ENCODE measurements at regions not wholly inside any gene's neighbourhood (a gene's known extent, or its start where the extent isn't known, plus 50 kb on each side); places are given as distances from the start of the nearest gene placed in this dataset.

DNA sequence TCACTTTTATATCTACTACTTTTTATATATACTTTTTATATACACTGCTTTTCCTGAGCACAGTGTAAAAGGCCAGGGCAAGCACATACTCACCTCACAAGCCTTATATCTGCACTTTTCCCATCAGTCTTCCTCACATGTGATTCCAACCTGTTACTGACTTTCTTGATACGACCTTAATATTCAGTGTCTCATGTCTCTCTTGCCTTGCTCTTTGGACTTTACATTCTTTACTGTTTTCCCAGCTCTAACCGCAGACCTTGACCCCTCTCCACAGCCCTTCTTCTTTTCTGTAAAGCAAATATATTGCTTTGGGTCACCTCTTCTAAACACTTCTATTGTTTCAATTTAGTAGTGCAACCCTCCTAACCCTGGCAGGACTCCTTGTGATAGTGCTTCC, 353.1 kb upstream of the ANO5 start:
- Histone ChIP-seq H3K4me3 (no peak overlapping the region), H3K27me3 (no peaks in the 10 kb centered on the region), H3K9me3 (no peaks in the 10 kb centered on the region), H3K27ac (no peak overlapping the region), H3K4me1 (no peaks in the 10 kb centered on the region), H3K36me3 (no peaks in the 10 kb centered on the region)
- DNase-seq (no peak), ATAC-seq (no peak)
- TF ChIP-seq POLR2A (IDR thresholded peaks at IDR 0.05) = no peak
- TF ChIP-seq, protein P1, sequence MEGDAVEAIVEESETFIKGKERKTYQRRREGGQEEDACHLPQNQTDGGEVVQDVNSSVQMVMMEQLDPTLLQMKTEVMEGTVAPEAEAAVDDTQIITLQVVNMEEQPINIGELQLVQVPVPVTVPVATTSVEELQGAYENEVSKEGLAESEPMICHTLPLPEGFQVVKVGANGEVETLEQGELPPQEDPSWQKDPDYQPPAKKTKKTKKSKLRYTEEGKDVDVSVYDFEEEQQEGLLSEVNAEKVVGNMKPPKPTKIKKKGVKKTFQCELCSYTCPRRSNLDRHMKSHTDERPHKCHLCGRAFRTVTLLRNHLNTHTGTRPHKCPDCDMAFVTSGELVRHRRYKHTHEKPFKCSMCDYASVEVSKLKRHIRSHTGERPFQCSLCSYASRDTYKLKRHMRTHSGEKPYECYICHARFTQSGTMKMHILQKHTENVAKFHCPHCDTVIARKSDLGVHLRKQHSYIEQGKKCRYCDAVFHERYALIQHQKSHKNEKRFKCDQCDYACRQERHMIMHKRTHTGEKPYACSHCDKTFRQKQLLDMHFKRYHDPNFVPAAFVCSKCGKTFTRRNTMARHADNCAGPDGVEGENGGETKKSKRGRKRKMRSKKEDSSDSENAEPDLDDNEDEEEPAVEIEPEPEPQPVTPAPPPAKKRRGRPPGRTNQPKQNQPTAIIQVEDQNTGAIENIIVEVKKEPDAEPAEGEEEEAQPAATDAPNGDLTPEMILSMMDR (IDR thresholded peaks at IDR 0.05 in 4 of 5, conservative IDR thresholded peaks at IDR 0.05 in 1 of 5) = no peak
- in situ Hi-C loops (cut with MboI; ENCODE audit: low sequenced_read_pairs in 4 of 4) = no loop called here
- intact Hi-C loops (cut with DNase I; ENCODE audit: low total_unique reads) = no loop called here

DNA sequence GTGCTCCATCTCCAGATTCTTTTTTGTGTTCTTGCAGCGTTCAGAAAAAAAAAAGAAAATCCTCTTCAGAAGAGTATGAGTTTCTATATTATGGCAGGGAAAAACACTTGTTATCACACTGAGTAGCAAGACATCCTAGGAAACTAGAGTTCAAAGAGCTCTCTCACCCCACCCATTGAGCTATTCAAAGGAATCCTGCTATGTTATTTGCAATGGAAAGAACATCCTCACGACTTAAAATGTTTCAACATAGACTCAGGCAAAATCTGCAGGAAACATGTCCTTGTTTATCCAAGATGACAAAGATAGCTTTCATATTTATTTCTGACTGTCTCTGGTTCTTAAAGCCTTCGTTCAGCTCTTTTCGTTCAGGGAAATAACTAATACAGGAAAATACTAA, 331.6 kb upstream of the ANO5 start:
- TF ChIP-seq, protein P1 (IDR thresholded peaks at IDR 0.05 in 4 of 5, conservative IDR thresholded peaks at IDR 0.05 in 1 of 5) = no peak
- no peak for TF ChIP-seq POLR2A (IDR thresholded peaks at IDR 0.05)
- in situ Hi-C loops (cut with MboI; ENCODE audit: low sequenced_read_pairs in 4 of 4) = no loop called here
- intact Hi-C loops (cut with DNase I; ENCODE audit: low total_unique reads) = no loop called here
- no peaks in the 10 kb centered on the region for H3K27me3 ChIP-seq
- H3K27ac ChIP-seq = no peak overlapping the region
- no peak overlapping the region for H3K4me3 ChIP-seq
- H3K9me3 ChIP-seq = no peaks in the 10 kb centered on the region
- no peak for DNase-seq
- H3K36me3 ChIP-seq = no peaks in the 10 kb centered on the region
- no peak for ATAC-seq
- no peaks in the 10 kb centered on the region for H3K4me1 ChIP-seq

DNA sequence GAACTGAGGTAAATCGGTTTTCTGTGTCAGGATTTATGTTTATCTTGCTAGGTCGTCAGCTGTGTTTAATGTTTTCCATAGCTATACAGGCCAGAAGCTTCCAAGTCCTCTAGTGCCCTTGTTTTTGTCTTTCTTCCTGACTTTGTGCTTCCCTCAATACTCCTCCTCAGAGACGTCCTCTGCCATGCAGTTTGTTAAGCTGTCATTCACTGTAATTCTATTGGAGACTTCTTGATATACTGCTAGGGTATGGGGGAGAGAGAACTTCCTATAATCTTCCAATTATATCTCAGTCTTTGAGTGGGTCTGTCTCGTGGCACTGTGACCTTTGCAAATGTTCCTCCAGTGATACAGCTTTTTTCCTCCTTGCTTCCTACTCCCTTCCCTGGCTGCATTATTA, 327.3 kb upstream of the ANO5 start:
- Histone ChIP-seq H3K27me3 (no peaks in the 10 kb centered on the region), H3K36me3 (no peaks in the 10 kb centered on the region), H3K27ac (no peak overlapping the region), H3K4me3 (no peak overlapping the region), H3K9me3 (no peaks in the 10 kb centered on the region), H3K4me1 (no peaks in the 10 kb centered on the region)
- intact Hi-C loops (cut with DNase I; ENCODE audit: low total_unique reads) = no loop called here
- ATAC-seq = no peak
- DNase-seq = no peak
- in situ Hi-C loops (cut with MboI; ENCODE audit: low sequenced_read_pairs in 4 of 4) = no loop called here
- TF ChIP-seq, protein P1 (IDR thresholded peaks at IDR 0.05 in 4 of 5, conservative IDR thresholded peaks at IDR 0.05 in 1 of 5) = no peak
- TF ChIP-seq POLR2A (IDR thresholded peaks at IDR 0.05) = no peak

DNA sequence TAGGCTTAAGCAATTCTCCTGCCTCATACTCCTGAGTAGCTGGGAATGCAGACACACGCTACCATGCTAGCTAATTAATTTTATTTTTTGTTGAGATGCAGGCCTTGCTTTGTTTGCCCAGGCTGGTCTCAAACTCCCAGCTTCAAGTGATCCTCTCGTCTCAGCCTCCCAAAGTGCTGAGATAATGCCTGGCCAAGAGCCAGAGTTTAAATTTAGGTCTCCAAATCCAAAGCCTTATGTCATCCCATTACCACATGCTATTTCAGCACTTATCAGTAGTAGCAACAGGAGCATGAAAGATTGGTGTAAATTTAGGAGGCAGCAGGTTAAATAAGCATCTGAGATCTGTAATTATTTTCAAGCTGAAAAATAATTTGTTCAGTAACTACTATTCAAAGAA, 326.1 kb upstream of the ANO5 start:
- no peak overlapping the region for H3K4me3 ChIP-seq
- intact Hi-C loops (cut with DNase I; ENCODE audit: low total_unique reads) (no loop called here), in situ Hi-C loops (cut with MboI; ENCODE audit: low sequenced_read_pairs in 4 of 4) (no loop called here)
- no peak for TF ChIP-seq POLR2A (IDR thresholded peaks at IDR 0.05)
- TF ChIP-seq, protein P1 (IDR thresholded peaks at IDR 0.05 in 4 of 5, conservative IDR thresholded peaks at IDR 0.05 in 1 of 5) = no peak
- no peaks in the 10 kb centered on the region for H3K36me3 ChIP-seq
- no peaks in the 10 kb centered on the region for H3K27me3 ChIP-seq
- no peak overlapping the region for H3K27ac ChIP-seq
- H3K4me1 ChIP-seq = no peaks in the 10 kb centered on the region
- no peaks in the 10 kb centered on the region for H3K9me3 ChIP-seq
- no peak for ATAC-seq
- DNase-seq = no peak

DNA sequence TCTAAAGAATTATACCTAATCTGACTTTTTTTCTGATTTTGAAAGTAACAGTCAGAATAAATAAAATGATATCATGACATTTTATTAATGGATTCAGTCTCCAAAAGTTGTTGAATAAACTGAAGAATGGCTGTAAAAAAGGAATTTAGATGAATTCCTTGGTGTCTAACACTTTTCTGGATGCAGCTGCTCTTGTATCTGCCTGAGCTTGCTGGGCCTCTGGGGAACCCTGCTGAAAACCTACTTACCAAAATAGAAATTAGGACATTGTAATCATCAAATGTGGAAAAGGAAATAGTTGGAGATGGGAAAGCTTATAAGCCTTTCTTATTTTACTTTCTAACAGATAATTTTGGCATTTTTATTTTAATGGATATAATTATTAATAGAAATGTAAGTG, 315.7 kb upstream of the ANO5 start:
- H3K36me3 ChIP-seq = no peaks in the 10 kb centered on the region
- no peak overlapping the region for H3K4me3 ChIP-seq
- in situ Hi-C loops (cut with MboI; ENCODE audit: low sequenced_read_pairs in 4 of 4) = no loop called here
- H3K27me3 ChIP-seq = no peaks in the 10 kb centered on the region
- intact Hi-C loops (cut with DNase I; ENCODE audit: low total_unique reads) = no loop called here
- DNase-seq = no peak
- no peaks in the 10 kb centered on the region for H3K4me1 ChIP-seq
- ATAC-seq = no peak
- H3K9me3 ChIP-seq = no peaks in the 10 kb centered on the region
- no peak for TF ChIP-seq POLR2A (IDR thresholded peaks at IDR 0.05)
- TF ChIP-seq, protein P1 (IDR thresholded peaks at IDR 0.05 in 4 of 5, conservative IDR thresholded peaks at IDR 0.05 in 1 of 5) = no peak
- no peak overlapping the region for H3K27ac ChIP-seq

Measured in gastrocnemius medialis (tissue), 4 donors.